ENCODE measurements at regions not wholly inside any gene's neighbourhood (a gene's known extent, or its start where the extent isn't known, plus 50 kb on each side); places are given as distances from the start of the nearest gene placed in this dataset.
A peak's percentile ranks its signal among the peaks of the same experiment; 100 is the strongest.

DNA sequence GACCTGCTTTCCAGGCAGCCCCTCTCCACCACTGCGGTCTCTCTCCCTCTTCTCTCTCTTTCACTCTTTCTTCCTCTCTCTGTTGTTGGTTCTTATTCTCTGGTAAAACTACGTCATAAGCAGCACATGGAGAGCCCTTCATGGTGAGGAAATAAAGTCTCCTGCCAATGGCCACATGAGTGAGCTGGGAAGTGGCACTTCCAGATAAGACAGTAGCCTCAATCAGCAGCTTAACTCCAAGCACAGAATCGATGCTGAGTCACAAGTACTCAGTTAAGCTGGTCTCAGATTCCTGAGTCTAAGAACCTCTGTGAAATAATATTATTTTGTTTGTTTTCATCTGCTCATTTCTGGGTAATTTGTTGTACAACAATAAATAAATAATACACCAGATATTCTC is 500.1 kb downstream of the GABRG2 start:
- H3K4me3 ChIP-seq = no peak overlapping the region
- DNase-seq (no peak), ATAC-seq (peak; percentile 95)
- H3K36me3 ChIP-seq = no peaks in the 10 kb centered on the region
- intact Hi-C loops (cut with DNase I) = no loop called here
- no peak overlapping the region for H3K27ac ChIP-seq
- no peaks in the 10 kb centered on the region for H3K9me3 ChIP-seq
- no peaks in the 10 kb centered on the region for H3K27me3 ChIP-seq
- TF ChIP-seq, protein P1, sequence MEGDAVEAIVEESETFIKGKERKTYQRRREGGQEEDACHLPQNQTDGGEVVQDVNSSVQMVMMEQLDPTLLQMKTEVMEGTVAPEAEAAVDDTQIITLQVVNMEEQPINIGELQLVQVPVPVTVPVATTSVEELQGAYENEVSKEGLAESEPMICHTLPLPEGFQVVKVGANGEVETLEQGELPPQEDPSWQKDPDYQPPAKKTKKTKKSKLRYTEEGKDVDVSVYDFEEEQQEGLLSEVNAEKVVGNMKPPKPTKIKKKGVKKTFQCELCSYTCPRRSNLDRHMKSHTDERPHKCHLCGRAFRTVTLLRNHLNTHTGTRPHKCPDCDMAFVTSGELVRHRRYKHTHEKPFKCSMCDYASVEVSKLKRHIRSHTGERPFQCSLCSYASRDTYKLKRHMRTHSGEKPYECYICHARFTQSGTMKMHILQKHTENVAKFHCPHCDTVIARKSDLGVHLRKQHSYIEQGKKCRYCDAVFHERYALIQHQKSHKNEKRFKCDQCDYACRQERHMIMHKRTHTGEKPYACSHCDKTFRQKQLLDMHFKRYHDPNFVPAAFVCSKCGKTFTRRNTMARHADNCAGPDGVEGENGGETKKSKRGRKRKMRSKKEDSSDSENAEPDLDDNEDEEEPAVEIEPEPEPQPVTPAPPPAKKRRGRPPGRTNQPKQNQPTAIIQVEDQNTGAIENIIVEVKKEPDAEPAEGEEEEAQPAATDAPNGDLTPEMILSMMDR (IDR thresholded peaks at IDR 0.05) = no peak
- H3K4me1 ChIP-seq = no peaks in the 10 kb centered on the region

DNA sequence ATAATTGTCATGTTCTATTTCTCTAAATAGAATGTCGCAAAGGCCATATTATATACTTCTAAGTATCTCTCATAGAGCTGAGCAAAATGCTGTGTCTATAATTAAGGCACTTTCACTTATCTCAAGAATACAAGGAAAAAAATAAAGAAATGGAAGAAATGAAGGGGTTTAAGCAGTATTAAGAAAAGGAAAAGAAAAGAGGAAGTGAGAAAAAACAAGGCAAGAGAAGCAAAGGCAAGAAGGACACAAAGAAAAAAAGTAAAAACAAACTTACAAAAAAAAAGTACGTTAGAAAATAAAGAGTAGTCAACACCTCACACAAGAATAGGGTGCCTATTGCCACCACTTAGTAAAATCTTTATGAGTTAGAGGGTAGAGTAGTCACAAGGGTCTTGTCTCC is 506.2 kb downstream of the GABRG2 start:
- intact Hi-C loops (cut with DNase I) = no loop called here

DNA sequence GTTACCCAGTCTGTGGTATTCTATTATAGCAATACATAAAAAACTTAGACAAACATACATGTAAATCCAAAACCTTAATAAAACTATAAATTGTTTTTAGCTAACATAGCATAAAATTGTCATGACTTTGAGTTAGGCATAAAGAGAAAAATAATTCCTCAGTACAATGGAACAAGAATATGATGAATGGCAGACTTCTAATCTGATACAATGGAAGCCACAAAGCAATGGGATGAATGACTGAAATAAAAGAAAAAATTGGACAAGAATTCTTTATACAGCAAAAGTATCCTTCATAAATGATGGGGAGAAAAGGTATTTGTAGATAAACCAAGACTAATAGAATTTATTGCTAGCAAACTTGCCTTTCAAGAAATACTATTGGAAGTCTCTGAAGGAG is 524.2 kb downstream of the GABRG2 start:
- no peak overlapping the region for H3K4me3 ChIP-seq
- DNase-seq = no peak
- no peak for ATAC-seq
- no peaks in the 10 kb centered on the region for H3K9me3 ChIP-seq
- no peaks in the 10 kb centered on the region for H3K27me3 ChIP-seq
- H3K36me3 ChIP-seq = no peaks in the 10 kb centered on the region
- H3K4me1 ChIP-seq = no peaks in the 10 kb centered on the region
- TF ChIP-seq, protein P1 (IDR thresholded peaks at IDR 0.05) = no peak
- intact Hi-C loops (cut with DNase I) = no loop called here
- no peak overlapping the region for H3K27ac ChIP-seq

More for the DNA sequence above, 506.2 kb downstream of the GABRG2 start:
- TF ChIP-seq, protein P1 (IDR thresholded peaks at IDR 0.05) = no peak
- H3K27me3 ChIP-seq = no peaks in the 10 kb centered on the region
- H3K9me3 ChIP-seq = peaks cover 0 to 2% of the 10 kb centered on the region in 2 donors
- ATAC-seq (no peak), DNase-seq (no peak)
- no peak overlapping the region for H3K27ac ChIP-seq
- H3K36me3 ChIP-seq = no peaks in the 10 kb centered on the region
- H3K4me3 ChIP-seq = no peak overlapping the region
- H3K4me1 ChIP-seq = no peaks in the 10 kb centered on the region

DNA sequence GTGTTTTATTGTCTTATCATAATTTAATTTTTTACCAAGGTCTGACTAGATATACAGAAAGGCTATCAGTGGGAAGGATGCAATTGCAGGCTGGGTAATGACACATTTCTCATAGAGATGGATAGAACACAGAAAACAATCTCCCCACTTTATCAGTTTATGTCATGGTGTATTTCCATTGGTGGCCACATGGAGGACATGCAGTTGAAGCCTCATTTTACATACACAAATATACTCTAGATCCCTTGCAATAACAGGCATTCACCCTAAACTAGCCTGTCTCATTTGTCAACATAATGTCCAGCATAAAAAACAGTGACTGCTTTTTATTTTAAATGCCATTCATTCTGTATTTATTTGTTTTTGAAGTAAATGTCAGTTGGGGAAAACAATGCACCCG is 526.3 kb downstream of the GABRG2 start:
- no peak overlapping the region for H3K27ac ChIP-seq
- no peaks in the 10 kb centered on the region for H3K4me1 ChIP-seq
- H3K4me3 ChIP-seq = no peak overlapping the region
- no peaks in the 10 kb centered on the region for H3K36me3 ChIP-seq
- TF ChIP-seq, protein P1 (IDR thresholded peaks at IDR 0.05) = peak; percentile 6 to 7
- no peaks in the 10 kb centered on the region for H3K27me3 ChIP-seq
- DNase-seq (no peak), ATAC-seq (no peak)
- intact Hi-C loops (cut with DNase I) = no loop called here
- H3K9me3 ChIP-seq = peaks cover 0 to 2% of the 10 kb centered on the region in 2 donors

DNA sequence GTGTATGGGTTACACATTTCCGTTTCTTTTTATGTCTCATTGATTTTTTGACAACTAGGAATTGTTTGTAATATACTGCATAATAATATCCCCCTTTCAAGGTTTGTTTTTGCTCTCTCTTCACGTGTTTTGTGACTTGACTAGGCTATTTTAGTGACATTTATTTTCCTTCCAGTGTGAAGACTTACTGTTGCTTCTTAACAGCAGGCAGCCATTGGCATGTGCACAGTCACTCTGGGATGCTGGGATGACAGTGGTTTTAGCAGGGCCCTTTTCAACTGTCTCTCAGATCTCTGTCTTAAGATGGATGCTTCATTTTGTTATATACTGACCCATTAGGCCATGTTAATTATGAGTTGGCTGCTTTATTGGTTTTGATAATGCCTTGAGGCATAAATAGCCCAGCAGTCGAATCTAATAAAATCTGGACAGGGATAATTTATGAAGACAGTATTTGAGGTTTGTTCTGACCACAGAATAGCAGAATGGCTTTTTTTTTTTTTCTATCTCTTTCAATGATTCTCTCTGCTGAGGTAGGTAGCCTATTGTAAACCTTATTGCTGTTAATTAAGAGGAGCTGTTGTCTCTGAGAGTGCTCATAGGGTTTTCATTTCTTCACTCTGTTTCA is 536.0 kb downstream of the GABRG2 start:
- Histone ChIP-seq H3K36me3 (no peaks in the 10 kb centered on the region), H3K9me3 (peaks cover 0 to 19% of the 10 kb centered on the region in 2 donors), H3K27me3 (no peaks in the 10 kb centered on the region), H3K27ac (no peak overlapping the region), H3K4me1 (no peaks in the 10 kb centered on the region), H3K4me3 (no peak overlapping the region)
- intact Hi-C loops (cut with DNase I) = no loop called here
- ATAC-seq = no peak
- DNase-seq = no peak
- TF ChIP-seq, protein P1 (IDR thresholded peaks at IDR 0.05) = no peak

Data from left lung (tissue), 4 donors.